GM12872 (cell line): ENCODE measurements at regions not wholly inside any gene's neighbourhood (a gene's known extent, or its start where the extent isn't known, plus 50 kb on each side); places are given as distances from the start of the nearest gene placed in this dataset.

Experiments
- CTCF ChIP-seq: IDR thresholded peaks from 3 replicates; pipeline ENCODE4 v1.5.1; 2011; ENCODE audit warnings: low read depth, mild to moderate bottlenecking, low read length, moderate library complexity; ENCODE audit not compliant: insufficient read depth

GRCh38 chr2:180405520-180405919, 398.4 kb upstream of the CWC22 start:
- TF ChIP-seq CTCF = no peak

GRCh38 chr2:180394305-180394704, 387.2 kb upstream of the CWC22 start:
- TF ChIP-seq CTCF = no peak

GRCh38 chr2:180385601-180386201, 378.6 kb upstream of the CWC22 start:
- no peak for TF ChIP-seq CTCF

- no peak for TF ChIP-seq CTCF
Measured at GRCh38 chr2:180376066-180376465, 369.0 kb upstream of the CWC22 start.

GRCh38 chr2:180374502-180375281, 367.6 kb upstream of the CWC22 start:
- TF ChIP-seq CTCF = no peak

GRCh38 chr2:180370511-180371205, 363.6 kb upstream of the CWC22 start:
- no peak for TF ChIP-seq CTCF

GRCh38 chr2:180368881-180369280, 361.8 kb upstream of the CWC22 start:
- no peak for TF ChIP-seq CTCF
